GM13976 (cell line): ENCODE measurements at regions not wholly inside any gene's neighbourhood (a gene's known extent, or its start where the extent isn't known, plus 50 kb on each side); places are given as distances from the start of the nearest gene placed in this dataset.
"Not testable (repeated sequence)": the region's sequence is repeated elsewhere in the genome, so short reads cannot be mapped to it uniquely, and the experiment has no call there.

Source experiments
- DNase-seq: peaks from one replicate; pipeline ENCODE4 v3.0.0; 2012; ENCODE audit warnings: low spot score
- CTCF ChIP-seq: IDR thresholded peaks from 2 replicates; pipeline ENCODE4 v1.5.1; 2012; ENCODE audit warnings: borderline replicate concordance, mild to moderate bottlenecking; ENCODE audit not compliant: insufficient read depth; ENCODE audit errors: extremely low read depth, missing control alignments, control extremely low read depth
- in situ Hi-C: fragments of 300-500 bp; cut with MboI; formaldehyde crosslinking; loops from one replicate; pipeline ENCODE4 v1.12.0; 2022; ENCODE audit warnings: low sequenced_read_pairs, mixed read lengths, inconsistent platforms; ENCODE audit not compliant: unreplicated experiment

- TF ChIP-seq CTCF: no peak
Observed at GRCh38 chr6:126891158-126891557, 227.3 kb upstream of the RSPO3 start.

GRCh38 chr6:126892869-126893268 is 225.6 kb upstream of the RSPO3 start:
- in situ Hi-C loops, DNase-seq: not testable (repeated sequence)

More at GRCh38 chr6:126891158-126891557, 227.3 kb upstream of the RSPO3 start:
- DNase-seq: no peak
- in situ Hi-C loops: no loop called here

GRCh38 chr6:126897758-126898157 is 220.7 kb upstream of the RSPO3 start:
- in situ Hi-C loops: no loop called here
- DNase-seq: no peak
- TF ChIP-seq CTCF: no peak

- no peak for TF ChIP-seq CTCF
- in situ Hi-C loops: no loop called here
Observed at GRCh38 chr6:126904176-126904575, 214.3 kb upstream of the RSPO3 start.

GRCh38 chr6:126905917-126906316 is 212.6 kb upstream of the RSPO3 start:
- DNase-seq: no peak
- TF ChIP-seq CTCF: no peak
- in situ Hi-C loops: no loop called here

More at GRCh38 chr6:126904176-126904575, 214.3 kb upstream of the RSPO3 start:
- DNase-seq: no peak

- TF ChIP-seq CTCF: no peak
- no peak for DNase-seq
- in situ Hi-C loops: no loop called here
Observed at GRCh38 chr6:126907312-126907711, 211.2 kb upstream of the RSPO3 start.

- in situ Hi-C loops: no loop called here
- DNase-seq: no peak
- TF ChIP-seq CTCF: no peak
Observed at GRCh38 chr6:126907996-126908395, 210.5 kb upstream of the RSPO3 start.

- in situ Hi-C loops: no loop called here
- TF ChIP-seq CTCF: no peak
- no peak for DNase-seq
Observed at GRCh38 chr6:126909493-126909892, 209.0 kb upstream of the RSPO3 start.
